HG03378 (cell line): ENCODE measurements at regions not wholly inside any gene's neighbourhood (a gene's known extent, or its start where the extent isn't known, plus 50 kb on each side); places are given as distances from the start of the nearest gene placed in this dataset.
"Not testable (repeated sequence)": the region's sequence is repeated elsewhere in the genome, so short reads cannot be mapped to it uniquely, and the experiment has no call there.

ENCODE experiments used
- ATAC-seq: cut with Tn5 transposase; IDR thresholded peaks from one replicate; pipeline ENCODE4 v1.9.1; 2021; ENCODE audit warnings: mild to moderate bottlenecking, moderate library complexity; ENCODE audit not compliant: unreplicated experiment

- ATAC-seq: no peak
Measured at GRCh38 chr1:181324797-181325616, 158.3 kb upstream of the CACNA1E start.

DNA sequence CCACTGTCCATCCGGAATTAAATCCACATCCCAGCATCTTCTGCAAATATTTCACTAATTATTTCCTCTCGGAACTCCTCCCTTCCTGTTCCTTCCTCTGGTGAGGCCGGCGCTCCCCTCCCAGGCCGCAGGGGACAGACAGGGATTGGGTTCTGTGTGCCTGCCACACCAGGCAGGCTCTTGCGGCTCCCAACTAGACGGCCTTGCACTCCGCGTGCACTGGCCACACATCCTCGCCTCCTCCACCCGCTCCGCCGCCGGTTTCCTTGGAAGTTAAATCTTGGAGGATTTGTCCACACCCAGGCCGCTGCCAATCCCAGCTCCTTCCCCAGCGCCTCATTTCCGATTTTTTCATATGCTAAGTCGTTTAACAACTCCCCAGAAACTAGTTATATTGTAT, 157.6 kb upstream of the CACNA1E start:
- not testable (repeated sequence) for ATAC-seq

DNA sequence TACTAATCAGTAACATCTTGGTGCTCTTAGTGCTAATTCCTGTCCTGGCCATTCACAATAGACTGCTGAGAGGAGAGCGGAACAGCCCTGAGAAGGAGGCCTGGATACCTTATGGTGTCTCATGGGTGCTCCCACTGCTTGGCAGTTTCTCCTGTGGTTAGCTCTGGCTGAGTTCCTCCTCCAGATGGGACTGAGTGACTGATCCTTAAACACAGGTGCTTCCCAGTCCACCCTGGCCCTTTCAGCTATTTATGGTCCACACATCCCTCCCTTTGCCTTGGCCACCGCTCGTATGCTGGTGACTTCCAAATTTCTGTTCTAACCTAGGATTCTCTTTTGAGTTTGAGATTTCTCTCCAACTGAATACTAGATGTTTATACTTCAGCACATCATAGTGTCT, 157.0 kb upstream of the CACNA1E start:
- ATAC-seq: no peak

- no peak for ATAC-seq
Measured at GRCh38 chr1:181327796-181328195, 155.5 kb upstream of the CACNA1E start.

DNA sequence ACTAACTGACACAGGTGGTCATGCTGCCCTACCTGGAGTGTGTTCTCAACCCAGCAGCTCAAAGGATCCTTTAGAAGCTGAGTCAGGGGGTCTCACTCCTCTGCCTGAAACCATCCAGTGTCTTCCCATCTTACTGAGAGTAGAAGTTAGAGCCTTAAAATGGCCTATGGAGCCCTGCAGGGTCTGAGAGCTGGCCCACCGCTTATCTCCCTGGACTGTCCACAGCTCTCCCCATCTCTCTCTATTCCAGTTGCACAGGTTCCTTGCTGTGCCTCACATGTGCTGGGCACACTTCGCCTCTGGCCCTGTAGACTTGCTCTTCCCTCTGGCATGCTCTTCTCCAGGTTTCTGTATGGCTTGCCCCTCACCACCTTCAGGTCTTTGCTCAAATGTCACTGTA, 148.6 kb upstream of the CACNA1E start:
- ATAC-seq: no peak

- no peak for ATAC-seq
Measured at GRCh38 chr1:181335631-181336030, 147.7 kb upstream of the CACNA1E start.

DNA sequence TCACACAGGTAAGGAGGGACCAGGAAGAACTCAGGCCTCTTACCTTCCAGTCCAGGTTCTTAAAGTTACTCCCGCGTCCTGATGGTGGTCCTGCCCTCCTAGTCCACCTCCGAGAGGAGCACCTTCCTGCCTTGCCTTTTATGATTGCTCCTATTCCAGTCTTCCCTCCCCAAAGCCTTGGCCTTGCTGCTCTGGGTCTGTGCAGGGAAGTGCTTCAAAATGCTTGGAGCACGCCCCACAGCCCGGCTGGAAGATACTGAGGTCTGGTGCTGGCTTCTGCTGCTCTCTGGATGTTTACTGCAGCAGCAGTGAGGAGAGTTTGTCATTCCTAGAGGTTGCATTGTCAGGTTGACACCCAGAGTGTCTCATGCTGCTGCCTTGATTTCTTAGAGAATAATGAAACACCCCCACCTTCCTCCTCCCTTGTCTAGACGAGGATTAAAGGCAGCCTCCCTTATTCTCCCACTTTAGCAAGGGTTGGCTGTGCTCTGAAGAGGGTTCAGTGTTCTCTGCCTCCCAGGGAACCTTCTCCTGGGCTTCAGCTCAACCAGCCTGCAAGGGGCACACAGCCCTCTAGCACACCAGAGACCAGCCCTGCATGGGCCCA, 142.2 kb upstream of the CACNA1E start:
- no peak for ATAC-seq

- no peak for ATAC-seq
Measured at GRCh38 chr1:181344091-181344490, 139.2 kb upstream of the CACNA1E start.

GRCh38 chr1:181345146-181345545, 138.2 kb upstream of the CACNA1E start:
- no peak for ATAC-seq

DNA sequence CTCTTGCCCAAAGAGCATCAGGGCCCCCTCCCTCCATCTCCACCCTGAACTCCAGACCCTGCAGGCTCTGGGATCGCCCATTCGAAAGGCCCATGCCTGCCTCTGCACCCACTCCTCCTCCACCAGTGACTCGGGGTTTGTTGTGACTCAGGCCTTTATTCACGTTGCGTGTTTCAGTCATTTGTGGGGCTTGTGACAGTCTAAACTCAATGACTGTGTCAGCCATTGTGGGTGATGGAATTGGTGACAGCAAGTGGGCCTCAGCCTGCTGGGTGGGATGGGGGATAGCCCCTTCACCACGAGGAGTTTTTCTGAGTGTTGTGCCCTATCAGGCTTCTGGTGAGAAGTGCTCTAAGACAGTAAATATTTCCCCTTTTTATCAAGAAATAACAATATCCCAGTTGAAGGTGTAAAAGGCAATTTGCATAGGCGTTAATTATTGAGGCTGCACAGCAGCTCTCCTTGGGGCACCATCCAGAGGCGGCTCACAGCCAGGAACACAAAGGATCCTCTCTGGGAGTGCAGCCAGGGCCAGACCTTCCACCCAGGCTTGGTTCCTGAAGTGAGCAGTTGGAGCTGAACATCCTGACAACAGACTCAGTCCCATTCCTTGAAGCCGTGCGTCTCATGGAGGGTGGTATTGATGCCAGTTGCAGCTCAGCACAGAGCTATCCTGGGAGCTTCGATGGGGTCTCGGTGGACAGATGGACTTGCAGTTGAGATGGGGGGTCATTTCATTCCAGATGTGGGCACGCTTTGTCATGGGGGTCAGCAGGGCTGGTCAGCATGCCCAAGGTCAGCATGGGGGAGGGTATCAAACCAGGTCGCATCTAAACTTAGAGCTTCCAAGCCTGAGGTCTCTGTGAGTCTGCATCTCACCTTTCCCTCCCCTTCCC, 135.6 kb upstream of the CACNA1E start:
- ATAC-seq: no peak

DNA sequence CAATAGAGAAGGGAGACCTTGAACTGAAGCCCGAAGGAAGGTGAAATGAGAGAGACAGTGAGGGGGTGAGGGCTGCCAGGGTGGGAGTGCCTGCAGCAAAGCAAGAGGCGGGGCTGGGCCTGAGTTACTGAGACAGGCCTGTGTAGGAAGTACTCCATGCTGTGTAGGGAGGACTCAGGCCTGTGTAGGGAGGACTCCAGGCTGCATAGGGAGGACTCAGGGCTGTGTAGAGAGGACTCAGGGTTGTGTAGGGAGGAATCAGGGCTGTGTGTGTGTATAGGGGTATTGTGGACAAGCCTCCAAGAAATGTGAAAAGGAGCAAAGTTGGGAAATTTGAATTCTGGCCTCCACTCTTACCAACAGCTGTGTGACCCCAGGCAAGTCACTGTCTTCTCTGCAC, 133.8 kb upstream of the CACNA1E start:
- ATAC-seq: no peak

- ATAC-seq: no peak
Measured at GRCh38 chr1:181350131-181350530, 133.2 kb upstream of the CACNA1E start.

- ATAC-seq: no peak
Measured at GRCh38 chr1:181351740-181352139, 131.6 kb upstream of the CACNA1E start.

- no peak for ATAC-seq
Measured at GRCh38 chr1:181352695-181353094, 130.6 kb upstream of the CACNA1E start.

GRCh38 chr1:181353526-181353925, 129.8 kb upstream of the CACNA1E start:
- no peak for ATAC-seq

DNA sequence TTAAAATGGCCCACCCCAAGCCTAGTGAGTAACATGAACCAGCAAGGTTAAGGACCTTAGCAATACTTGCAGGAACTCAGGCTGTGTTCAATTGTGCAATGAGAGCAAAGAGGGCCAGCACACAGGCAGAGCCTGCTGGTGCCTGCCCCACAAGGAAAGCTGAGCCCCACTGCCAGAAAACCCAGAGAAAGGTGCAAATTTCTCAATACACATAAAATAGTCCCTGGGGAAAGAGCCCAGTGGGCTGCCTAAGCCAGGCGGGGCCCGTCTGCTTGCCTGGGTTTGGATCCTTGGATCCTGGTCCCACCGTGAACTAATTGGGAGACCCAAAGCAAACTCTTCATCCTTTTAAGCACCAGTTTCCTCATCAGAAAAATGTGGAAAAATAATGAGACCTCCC, 128.5 kb upstream of the CACNA1E start:
- no peak for ATAC-seq

GRCh38 chr1:181356505-181357340, 126.6 kb upstream of the CACNA1E start:
- no peak for ATAC-seq

GRCh38 chr1:181359012-181359411, 124.3 kb upstream of the CACNA1E start:
- no peak for ATAC-seq

DNA sequence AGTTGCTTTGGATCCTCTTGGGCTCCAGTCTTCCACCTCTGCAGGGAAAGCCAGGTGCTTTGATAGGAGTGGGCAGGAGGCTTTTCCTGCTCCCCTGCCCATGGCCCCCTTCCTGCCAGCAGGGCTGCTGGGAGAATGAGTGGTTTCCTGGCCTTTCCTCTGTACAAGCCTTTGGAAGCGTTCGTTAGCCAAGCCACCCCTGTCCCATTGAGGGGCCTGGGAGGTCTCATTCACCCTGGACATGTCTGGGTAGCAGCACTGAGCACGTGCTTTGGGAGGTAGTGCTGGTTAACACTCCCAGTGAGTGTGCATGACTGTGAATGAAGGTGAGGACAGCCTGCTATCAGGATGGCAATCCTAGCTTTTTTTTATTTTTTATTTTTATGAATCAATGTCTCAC, 118.5 kb upstream of the CACNA1E start:
- ATAC-seq: no peak

DNA sequence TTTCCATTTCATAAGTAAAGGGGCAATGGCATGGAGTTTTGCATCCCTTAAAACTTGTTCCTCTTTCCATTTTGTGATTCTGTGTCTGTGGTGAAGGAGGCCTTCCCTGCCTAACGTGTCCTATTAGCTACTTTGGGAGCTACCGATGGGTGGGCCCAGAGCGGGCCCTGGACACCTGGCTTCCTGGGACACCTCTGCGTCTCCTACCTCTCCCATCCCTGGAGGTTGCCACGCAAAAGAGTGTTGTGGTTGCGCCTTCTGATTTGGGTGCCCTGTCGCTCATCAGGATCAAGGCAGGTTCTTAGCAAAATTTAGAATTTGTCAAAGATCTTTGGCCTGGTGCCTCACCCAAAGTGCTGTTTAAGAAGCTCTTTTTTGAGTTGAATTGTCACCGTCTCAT, 116.4 kb upstream of the CACNA1E start:
- no peak for ATAC-seq

DNA sequence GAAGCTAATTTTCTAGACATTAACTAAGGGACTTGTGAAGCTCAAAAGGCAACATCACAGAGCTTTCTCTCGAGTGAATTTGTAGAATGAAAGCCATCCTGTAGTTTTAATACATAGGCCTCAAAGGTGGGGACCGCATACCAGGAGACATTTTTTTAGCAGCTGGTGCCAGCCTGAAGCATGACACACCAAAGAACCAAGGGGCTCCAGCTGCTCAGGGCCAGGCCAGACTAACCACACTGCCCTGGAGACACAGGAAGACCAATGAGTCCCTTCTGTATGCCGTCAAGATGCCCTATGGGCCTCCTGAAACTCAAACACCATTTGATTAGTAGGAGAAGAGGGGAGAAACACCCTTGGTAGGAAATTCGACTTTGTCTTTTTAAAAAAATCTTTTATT, 113.9 kb upstream of the CACNA1E start:
- no peak for ATAC-seq
